ENCODE measurements at regions not wholly inside any gene's neighbourhood (a gene's known extent, or its start where the extent isn't known, plus 50 kb on each side); places are given as distances from the start of the nearest gene placed in this dataset.
"Not testable (repeated sequence)": the region's sequence is repeated elsewhere in the genome, so short reads cannot be mapped to it uniquely, and the experiment has no call there.

- no peak for DNase-seq (ENCODE audit: low read depth in 1 of 2, low spot score in 1 of 2)
Measured at GRCh38 chr2:39487398-39488250, 50.5 kb upstream of the MAP4K3 start.

- DNase-seq (ENCODE audit: low read depth in 1 of 2, low spot score in 1 of 2): no peak
Measured at GRCh38 chr2:39488450-39488849, 51.4 kb upstream of the MAP4K3 start.

- DNase-seq (ENCODE audit: low read depth in 1 of 2, low spot score in 1 of 2): no peak
Measured at GRCh38 chr2:39490586-39490985, 53.5 kb upstream of the MAP4K3 start.

- no peak for DNase-seq (ENCODE audit: low read depth in 1 of 2, low spot score in 1 of 2)
Measured at GRCh38 chr2:39491653-39492052, 54.6 kb upstream of the MAP4K3 start.

GRCh38 chr2:39492095-39492590 is 55.1 kb upstream of the MAP4K3 start:
- peak in 1 of 2 donors; percentile 53 for DNase-seq (ENCODE audit: low read depth in 1 of 2, low spot score in 1 of 2)

- DNase-seq (ENCODE audit: low read depth in 1 of 2, low spot score in 1 of 2): no peak
Measured at GRCh38 chr2:39492716-39493115, 55.6 kb upstream of the MAP4K3 start.

GRCh38 chr2:39494784-39495251 is 57.7 kb upstream of the MAP4K3 start:
- DNase-seq (ENCODE audit: low read depth in 1 of 2, low spot score in 1 of 2): no peak

GRCh38 chr2:39497082-39497801 is 60.2 kb upstream of the MAP4K3 start:
- no peak for DNase-seq (ENCODE audit: low read depth in 1 of 2, low spot score in 1 of 2)

- not testable (repeated sequence) for DNase-seq (ENCODE audit: low read depth in 1 of 2, low spot score in 1 of 2)
Measured at GRCh38 chr2:39498176-39498575, 61.1 kb upstream of the MAP4K3 start.

- no peak for DNase-seq (ENCODE audit: low read depth in 1 of 2, low spot score in 1 of 2)
Measured at GRCh38 chr2:39498786-39499185, 61.7 kb upstream of the MAP4K3 start.

GRCh38 chr2:39499336-39499735 is 62.3 kb upstream of the MAP4K3 start:
- DNase-seq (ENCODE audit: low read depth in 1 of 2, low spot score in 1 of 2): no peak

- no peak for DNase-seq (ENCODE audit: low read depth in 1 of 2, low spot score in 1 of 2)
Measured at GRCh38 chr2:39501412-39501811, 64.3 kb upstream of the MAP4K3 start.

- DNase-seq (ENCODE audit: low read depth in 1 of 2, low spot score in 1 of 2): no peak
Measured at GRCh38 chr2:39503277-39503676, 66.2 kb upstream of the MAP4K3 start.

- no peak for DNase-seq (ENCODE audit: low read depth in 1 of 2, low spot score in 1 of 2)
Measured at GRCh38 chr2:39504790-39505335, 67.8 kb upstream of the MAP4K3 start.

- DNase-seq (ENCODE audit: low read depth in 1 of 2, low spot score in 1 of 2): no peak
Measured at GRCh38 chr2:39506215-39506614, 69.1 kb upstream of the MAP4K3 start.

GRCh38 chr2:39508198-39508597 is 71.1 kb upstream of the MAP4K3 start:
- no peak for DNase-seq (ENCODE audit: low read depth in 1 of 2, low spot score in 1 of 2)

GRCh38 chr2:39510140-39510539 is 73.1 kb upstream of the MAP4K3 start:
- no peak for DNase-seq (ENCODE audit: low read depth in 1 of 2, low spot score in 1 of 2)

- DNase-seq (ENCODE audit: low read depth in 1 of 2, low spot score in 1 of 2): no peak
Measured at GRCh38 chr2:39511219-39511604, 74.1 kb upstream of the MAP4K3 start.

- DNase-seq (ENCODE audit: low read depth in 1 of 2, low spot score in 1 of 2): no peak
Measured at GRCh38 chr2:39511605-39512433, 74.7 kb upstream of the MAP4K3 start.

- no peak for DNase-seq (ENCODE audit: low read depth in 1 of 2, low spot score in 1 of 2)
Measured at GRCh38 chr2:39512434-39512935, 75.4 kb upstream of the MAP4K3 start.

GRCh38 chr2:39512941-39513340 is 75.9 kb upstream of the MAP4K3 start:
- DNase-seq (ENCODE audit: low read depth in 1 of 2, low spot score in 1 of 2): no peak
